HL-60 (cell line): ENCODE measurements at regions not wholly inside any gene's neighbourhood (a gene's known extent, or its start where the extent isn't known, plus 50 kb on each side); places are given as distances from the start of the nearest gene placed in this dataset.

Experiments used
- DNase-seq, 2 experiments: peaks; one replicate each; pipeline ENCODE4 v3.0.0-alpha.2; 2010 to 2020; ENCODE audit warnings: low read depth in 1 of 2, low spot score in 1 of 2
- H3K27ac ChIP-seq: fragments of 250-450 bp; sonication (Bioruptor Pico); replicated peaks from 2 replicates; pipeline ENCODE4 v1.5.1; 2020; ENCODE audit warnings: mild to moderate bottlenecking, moderate library complexity
- H3K27me3 ChIP-seq: fragments of 250-450 bp; sonication (Bioruptor Pico); 2 replicates; pipeline ENCODE4 v1.5.1; 2021; ENCODE audit warnings: mild to moderate bottlenecking, moderate library complexity; ENCODE audit not compliant: insufficient read depth, poor library complexity, severe bottlenecking
- H3K4me3 ChIP-seq: replicated peaks from 2 replicates; pipeline ENCODE4 v1.5.1; 2011; ENCODE audit warnings: mild to moderate bottlenecking, control low read depth, low read length; ENCODE audit not compliant: insufficient read depth
- CTCF ChIP-seq: IDR thresholded peaks from one replicate; pipeline ENCODE4 v1.5.1; 2011; ENCODE audit warnings: low read length, control low read depth, inconsistent platforms; ENCODE audit not compliant: insufficient read depth
- GABPA ChIP-seq: IDR thresholded peaks from 2 replicates; pipeline ENCODE4 v1.6.1; 2012; ENCODE audit warnings: low read depth
- POLR2AphosphoS5 ChIP-seq: IDR thresholded peaks from 2 replicates; pipeline ENCODE4 v1.6.1; 2012; ENCODE audit warnings: low read depth
- REST ChIP-seq: IDR thresholded peaks from 2 replicates; pipeline ENCODE4 v1.6.1; 2012; ENCODE audit warnings: low read depth; ENCODE audit not compliant: insufficient replicate concordance
- SPI1 ChIP-seq: IDR thresholded peaks from 2 replicates; pipeline ENCODE4 v1.6.1; 2012; ENCODE audit warnings: low read depth, mild to moderate bottlenecking, borderline replicate concordance

- Histone ChIP-seq H3K4me3 (no peak overlapping the region), H3K27me3 (no peaks in the 10 kb centered on the region), H3K27ac (no peak overlapping the region)
- TF ChIP-seq CTCF (no peak), SPI1 (no peak), POLR2AphosphoS5 (no peak), GABPA (no peak), REST (no peak)
- DNase-seq, result no peak
Measured at GRCh38 chr17:72307836-72308235, 187.0 kb downstream of the SOX9 start.

GRCh38 chr17:72308744-72309385 is 188.0 kb downstream of the SOX9 start:
- TF ChIP-seq GABPA, result no peak
- TF ChIP-seq SPI1, result no peak
- no peak for TF ChIP-seq CTCF
- no peak for TF ChIP-seq POLR2AphosphoS5
- TF ChIP-seq REST, result no peak
- DNase-seq, result no peak

GRCh38 chr17:72311004-72311403 is 190.2 kb downstream of the SOX9 start:
- Histone ChIP-seq H3K27me3 (no peaks in the 10 kb centered on the region), H3K4me3 (no peak overlapping the region), H3K27ac (no peak overlapping the region)
- no peak for DNase-seq
- TF ChIP-seq REST, result no peak
- no peak for TF ChIP-seq SPI1
- TF ChIP-seq GABPA, result no peak
- no peak for TF ChIP-seq CTCF
- TF ChIP-seq POLR2AphosphoS5, result no peak

More at GRCh38 chr17:72308744-72309385, 188.0 kb downstream of the SOX9 start:
- Histone ChIP-seq H3K27me3 (no peaks in the 10 kb centered on the region), H3K27ac (no peak overlapping the region), H3K4me3 (no peak overlapping the region)
